ENCODE measurements at regions not wholly inside any gene's neighbourhood (a gene's known extent, or its start where the extent isn't known, plus 50 kb on each side); places are given as distances from the start of the nearest gene placed in this dataset.

GRCh38 chr17:6269478-6269877 lies 165.4 kb downstream of the AIPL1 start:
- TF ChIP-seq ZNF132 (tag by site-specific recombination; IDR thresholded peaks at IDR 0.05; ENCODE audit: borderline replicate concordance) (no peak), TCF7L2 (IDR thresholded peaks at IDR 0.05; ENCODE audit: borderline replicate concordance, low read depth, low read length) (no peak), ZNF600 (tag by site-specific recombination; IDR thresholded peaks at IDR 0.05) (no peak), ZNF10 (tag by site-specific recombination; IDR thresholded peaks at IDR 0.05) (no peak)
